Psoas muscle (tissue), 7 donors: ENCODE measurements at regions not wholly inside any gene's neighbourhood (a gene's known extent, or its start where the extent isn't known, plus 50 kb on each side); places are given as distances from the start of the nearest gene placed in this dataset.

Source experiments
- ATAC-seq, 4 donors: fragments of 200-7000 bp; cut with Tn5 transposase; one replicate each; pipeline ENCODE4 v1.9.1; 2020; ENCODE audit warnings: moderate library complexity in 3 of 4, mild to moderate bottlenecking in 2 of 4
- DNase-seq, 2 donors: peaks; one replicate each; pipeline ENCODE4 v3.0.0-alpha.2; 2020
- H3K27ac ChIP-seq: fragments of 200-600 bp; one replicate; pipeline ENCODE4 v1.8.0; 2022
- H3K27me3 ChIP-seq, 3 donors: fragments of 200-600 bp in 1 of 3; one replicate each; pipeline versions ENCODE4 v1.6.1 to v1.8.0; 2013 to 2022; ENCODE audit warnings: low read length in 2 of 3, mild to moderate bottlenecking in 2 of 3, moderate library complexity in 1 of 3; ENCODE audit not compliant: insufficient read depth in 3 of 3
- H3K36me3 ChIP-seq, 2 donors: fragments of 200-600 bp in 1 of 2; one replicate each; pipeline versions ENCODE4 v1.6.1 to v1.8.0; 2013 to 2022; ENCODE audit warnings: low read depth in 1 of 2, mild to moderate bottlenecking in 1 of 2, moderate library complexity in 1 of 2; ENCODE audit not compliant: insufficient read depth in 1 of 2
- H3K4me1 ChIP-seq: fragments of 200-600 bp; one replicate; pipeline ENCODE4 v1.8.0; 2022
- H3K4me3 ChIP-seq: fragments of 200-600 bp; one replicate; pipeline ENCODE4 v1.8.0; 2022; ENCODE audit warnings: mild to moderate bottlenecking
- H3K9me3 ChIP-seq: fragments of 200-600 bp; one replicate; pipeline ENCODE4 v1.8.0; 2022
- CTCF ChIP-seq: fragments of 200-600 bp; IDR thresholded peaks from one replicate; pipeline ENCODE4 v1.8.0; 2022; ENCODE audit warnings: antibody characterized with exemption
- WGBS, 3 donors: extraction: QIAGEN DNeasy Blood & Tissue Kit; methylation state at CpG; one replicate each; pipeline versions ENCODE4 v1.1.6 to v1.1.7; 2013; 5-methylcytosine and 5-hydroxymethylcytosine counted together
- intact Hi-C, 2 donors: fragments of 100-400 bp; cut with DNase I; formaldehyde crosslinking; loops; one replicate each; pipeline versions ENCODE4 v1.11.0 to v1.14.2; 2022
- donor health status: healthy with polysubstance abuse.
- donor health status: DM: no; HTN: no; CAD: no; lungs with moderate emphysema.
- donor health status: Bipolar disorder and iron deficiency.
- donor health status: healthy.
- donor health status: DM: yes; HTN: yes; CAD: no.
- donor health status: DM: no; HTN: no; CAD: no.
- donor health status: DM: yes; HTN: yes; CAD: no.

- intact Hi-C loops, result no loop called here
- Histone ChIP-seq H3K4me1 (no peaks in the 10 kb centered on the region), H3K36me3 (no peaks in the 10 kb centered on the region), H3K27me3 (peaks cover 0 to 10% (median 0%) of the 10 kb centered on the region in 3 donors), H3K9me3 (no peaks in the 10 kb centered on the region), H3K27ac (no peak overlapping the region), H3K4me3 (no peak overlapping the region)
- ATAC-seq (no peak), DNase-seq (no peak)
- WGBS, 3 donors, result 34 to 53% (median 50%) methylated on average over 2 of the region's 2 CpGs
- no peak for TF ChIP-seq CTCF
Measured at GRCh38 chr10:125455431-125455830, 227.5 kb downstream of the TEX36 start.

DNA sequence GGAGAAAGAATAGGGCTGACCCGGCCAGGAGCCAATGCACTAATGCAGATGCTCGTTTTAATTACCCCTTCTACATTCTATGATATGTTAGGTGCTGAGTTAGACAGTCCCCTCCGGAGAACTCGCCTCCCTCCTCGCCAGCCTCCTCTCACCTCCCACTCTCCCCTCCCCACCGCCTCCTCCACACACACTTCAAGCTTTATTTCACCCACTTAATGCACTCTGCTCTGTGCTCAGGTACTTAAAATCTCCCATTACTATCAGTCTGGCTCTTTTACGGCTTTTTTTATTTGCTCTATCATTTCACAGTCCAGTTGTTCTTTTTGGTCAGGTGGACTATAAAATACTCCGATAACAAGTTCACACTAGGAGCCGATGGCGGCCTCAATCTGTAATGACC lies 231.6 kb downstream of the TEX36 start:
- intact Hi-C loops, result no loop called here
- TF ChIP-seq CTCF, result no peak
- Histone ChIP-seq H3K4me3 (no peak overlapping the region), H3K27me3 (peaks cover 0 to 4% (median 0%) of the 10 kb centered on the region in 3 donors), H3K36me3 (no peaks in the 10 kb centered on the region), H3K9me3 (no peaks in the 10 kb centered on the region), H3K27ac (no peak overlapping the region), H3K4me1 (no peaks in the 10 kb centered on the region)
- DNase-seq (no peak), ATAC-seq (no peak)
- WGBS, 3 donors, result 55 to 58% (median 56%) methylated on average over 10 of the region's 10 CpGs

DNA sequence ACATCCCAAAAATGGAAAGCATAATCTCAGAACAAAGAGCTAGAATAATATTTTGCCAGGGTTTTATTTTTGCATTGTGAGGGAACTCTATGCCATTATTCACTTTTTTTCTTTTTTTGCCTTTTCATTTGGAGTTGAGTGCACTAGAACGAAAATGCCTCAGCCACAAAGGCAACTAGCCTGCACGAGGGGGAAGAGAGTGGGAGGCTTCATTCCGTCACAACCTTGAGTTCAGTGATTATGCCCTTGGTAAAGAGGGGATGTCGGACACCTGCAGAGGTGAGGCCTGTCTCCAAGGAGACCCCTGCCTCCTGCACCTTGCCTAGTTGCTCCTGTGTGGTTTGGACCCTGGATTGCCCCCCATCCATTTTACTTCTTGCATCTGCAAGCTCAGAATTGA lies 232.7 kb downstream of the TEX36 start:
- Histone ChIP-seq H3K36me3 (no peaks in the 10 kb centered on the region), H3K27me3 (peaks cover 0 to 3% (median 0%) of the 10 kb centered on the region in 3 donors), H3K4me1 (no peaks in the 10 kb centered on the region), H3K27ac (no peak overlapping the region), H3K4me3 (no peak overlapping the region), H3K9me3 (no peaks in the 10 kb centered on the region)
- DNase-seq, result no peak
- TF ChIP-seq CTCF, result no peak
- ATAC-seq, result no peak
- intact Hi-C loops, result no loop called here
- 81 to 91% (median 90%) methylated on average over 4 of the region's 4 CpGs for WGBS, 3 donors

DNA sequence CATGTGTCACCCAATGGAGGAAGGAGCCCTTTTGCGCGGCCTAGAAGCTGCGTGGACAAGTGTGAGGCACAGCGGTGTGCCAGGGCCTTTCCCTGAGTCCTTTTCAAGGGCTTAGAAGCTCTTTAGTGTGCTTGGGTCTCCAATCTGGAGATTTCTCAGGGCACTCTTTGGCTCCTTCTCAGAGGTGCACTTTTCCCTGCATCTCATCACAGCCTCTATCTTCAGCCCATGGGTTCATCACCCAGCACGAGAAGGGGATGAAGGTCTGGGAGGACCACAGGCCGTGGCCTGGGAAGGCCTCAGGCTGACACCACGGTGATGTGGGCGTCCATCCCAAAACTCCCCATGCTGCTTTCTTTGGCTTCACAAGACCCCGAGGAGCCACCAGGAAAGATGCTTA lies 233.4 kb downstream of the TEX36 start:
- Histone ChIP-seq H3K27ac (no peak overlapping the region), H3K36me3 (no peaks in the 10 kb centered on the region), H3K9me3 (no peaks in the 10 kb centered on the region), H3K4me3 (no peak overlapping the region), H3K27me3 (peaks cover 0 to 4% (median 0%) of the 10 kb centered on the region in 3 donors), H3K4me1 (no peaks in the 10 kb centered on the region)
- ATAC-seq (no peak), DNase-seq (no peak)
- WGBS, 3 donors, result 86 to 90% (median 90%) methylated on average over 9 of the region's 9 CpGs
- intact Hi-C loops, result no loop called here
- TF ChIP-seq CTCF, result no peak

DNA sequence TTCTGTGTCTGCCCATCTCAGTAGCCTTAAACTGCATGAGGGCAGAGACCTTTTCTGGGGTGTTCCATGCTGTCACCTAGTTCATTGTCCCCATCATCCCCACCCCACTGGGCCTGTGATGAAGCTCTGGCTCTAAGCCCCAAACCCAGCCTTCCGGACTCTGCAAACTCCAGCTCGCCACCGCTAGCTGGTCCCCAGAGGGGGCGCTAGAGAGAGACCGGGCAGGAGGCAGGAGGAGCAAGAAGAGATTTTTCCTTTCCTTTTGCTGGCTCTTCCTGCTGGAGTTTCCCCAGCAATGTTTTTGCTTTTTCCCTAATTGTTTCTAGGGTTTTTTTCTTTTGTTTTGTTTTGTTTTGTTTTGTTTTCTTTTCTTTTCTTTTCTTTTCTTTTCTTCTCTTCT lies 234.4 kb downstream of the TEX36 start:
- no peaks in the 10 kb centered on the region for H3K4me1 ChIP-seq
- WGBS, 3 donors, result 15% methylated on average over 5 of the region's 5 CpGs
- peak; percentile 6 for TF ChIP-seq CTCF
- H3K36me3 ChIP-seq, result no peaks in the 10 kb centered on the region
- H3K27ac ChIP-seq, result no peak overlapping the region
- no peak overlapping the region for H3K4me3 ChIP-seq
- ATAC-seq (no peak), DNase-seq (no peak)
- intact Hi-C loops, result no loop called here
- H3K27me3 ChIP-seq, result peaks cover 0 to 4% (median 0%) of the 10 kb centered on the region in 3 donors
- no peaks in the 10 kb centered on the region for H3K9me3 ChIP-seq
